ENCODE measurements at regions not wholly inside any gene's neighbourhood (a gene's known extent, or its start where the extent isn't known, plus 50 kb on each side); places are given as distances from the start of the nearest gene placed in this dataset.
A peak's percentile ranks its signal among the peaks of the same experiment; 100 is the strongest.

DNA sequence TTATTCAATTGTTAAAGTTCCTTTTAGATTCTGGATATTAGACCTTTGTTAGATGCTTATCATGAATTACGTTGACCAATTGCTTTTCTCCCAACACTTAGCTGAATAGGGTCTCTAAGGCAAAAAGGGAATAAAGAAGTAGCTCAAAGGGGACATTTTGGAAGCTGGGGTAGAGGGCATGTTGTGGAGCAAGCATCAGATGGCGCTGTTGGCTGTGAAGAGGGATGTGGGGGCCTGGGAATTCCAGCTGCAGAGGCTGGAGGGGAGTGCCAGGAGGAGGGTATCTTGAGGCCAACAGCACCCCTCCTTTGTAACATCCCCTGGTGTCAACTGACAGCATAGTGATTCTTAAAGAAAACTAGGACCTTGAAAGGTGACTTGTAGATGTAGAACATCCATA is 198.2 kb downstream of the ADCYAP1 start:
- H3K4me3 ChIP-seq (ENCODE audit: low read depth in 1 of 3, low read length in 3 of 3): no peak overlapping the region
- H3K27me3 ChIP-seq (ENCODE audit: control insufficient read depth in 4 of 4, insufficient read depth in 4 of 4, low read length in 3 of 4): no peaks in the 10 kb centered on the region
- no peaks in the 10 kb centered on the region for H3K4me1 ChIP-seq (ENCODE audit: control insufficient read depth in 4 of 4, insufficient read depth in 4 of 4, low read length in 3 of 4)
- no peak for TF ChIP-seq HNF4G (IDR thresholded peaks at IDR 0.05)
- peak in 1 of 2 donors; percentile 22 for TF ChIP-seq RAD21 (IDR thresholded peaks at IDR 0.05)
- H3K27ac ChIP-seq (ENCODE audit: low read depth in 1 of 2, low read length in 2 of 2): no peak overlapping the region
- no peak overlapping the region for H3K9ac ChIP-seq (ENCODE audit: low read depth in 1 of 2, low read length in 2 of 2)
- WGBS: 58% methylated on average over 2 of the region's 2 CpGs
- no peaks in the 10 kb centered on the region for H3K36me3 ChIP-seq (ENCODE audit: control insufficient read depth in 4 of 4, insufficient read depth in 3 of 4, low read depth in 1 of 4, low read length in 3 of 4)
- no peak for DNase-seq (ENCODE audit: low spot score)
- peaks cover 0 to 1% (median 0%) of the 10 kb centered on the region in 4 donors for H3K9me3 ChIP-seq (ENCODE audit: control insufficient read depth in 4 of 4, low read length in 3 of 4)

- Histone ChIP-seq H3K4me1 (ENCODE audit: control insufficient read depth in 4 of 4, insufficient read depth in 4 of 4, low read length in 3 of 4) (no peaks in the 10 kb centered on the region), H3K4me3 (ENCODE audit: low read depth in 1 of 3, low read length in 3 of 3) (no peak overlapping the region), H3K27me3 (ENCODE audit: control insufficient read depth in 4 of 4, insufficient read depth in 4 of 4, low read length in 3 of 4) (no peaks in the 10 kb centered on the region), H3K27ac (ENCODE audit: low read depth in 1 of 2, low read length in 2 of 2) (no peak overlapping the region), H3K9ac (ENCODE audit: low read depth in 1 of 2, low read length in 2 of 2) (no peak overlapping the region), H3K36me3 (ENCODE audit: control insufficient read depth in 4 of 4, insufficient read depth in 3 of 4, low read depth in 1 of 4, low read length in 3 of 4) (no peaks in the 10 kb centered on the region), H3K9me3 (ENCODE audit: control insufficient read depth in 4 of 4, low read length in 3 of 4) (no peaks in the 10 kb centered on the region)
- TF ChIP-seq FOXA1 (IDR thresholded peaks at IDR 0.05): no peak
- TF ChIP-seq FOXA2 (IDR thresholded peaks at IDR 0.05): no peak
- TF ChIP-seq REST (IDR thresholded peaks at IDR 0.05): no peak
- no peak for TF ChIP-seq SP1 (IDR thresholded peaks at IDR 0.05)
- TF ChIP-seq GABPA (IDR thresholded peaks at IDR 0.05 in 1 of 2, conservative IDR thresholded peaks at IDR 0.05 in 1 of 2): no peak
- TF ChIP-seq HNF4A (conservative IDR thresholded peaks at IDR 0.05): no peak
- TF ChIP-seq RAD21 (IDR thresholded peaks at IDR 0.05): no peak
- TF ChIP-seq ZBTB33 (IDR thresholded peaks at IDR 0.05): no peak
- no peak for TF ChIP-seq YY1 (IDR thresholded peaks at IDR 0.05)
- TF ChIP-seq TAF1 (conservative IDR thresholded peaks at IDR 0.05): no peak
- TF ChIP-seq HNF4G (IDR thresholded peaks at IDR 0.05): no peak
- TF ChIP-seq, protein P1, sequence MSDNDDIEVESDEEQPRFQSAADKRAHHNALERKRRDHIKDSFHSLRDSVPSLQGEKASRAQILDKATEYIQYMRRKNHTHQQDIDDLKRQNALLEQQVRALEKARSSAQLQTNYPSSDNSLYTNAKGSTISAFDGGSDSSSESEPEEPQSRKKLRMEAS (IDR thresholded peaks at IDR 0.05): no peak
- no peak for TF ChIP-seq ATF3 (IDR thresholded peaks at IDR 0.05)
- TF ChIP-seq NR2F2 (IDR thresholded peaks at IDR 0.05): no peak
- no peak for TF ChIP-seq CTCF (IDR thresholded peaks at IDR 0.05; ENCODE audit: low read depth, low read length, missing input control)
- no peak for TF ChIP-seq RXRA (IDR thresholded peaks at IDR 0.05)
- TF ChIP-seq JUND (IDR thresholded peaks at IDR 0.05): no peak
- DNase-seq (ENCODE audit: low spot score): no peak
- 54% methylated on average over 2 of the region's 2 CpGs for WGBS
These were observed 198.9 kb downstream of the ADCYAP1 start for GRCh38 chr18:1103537-1103936.
